Tibial nerve (tissue), 4 donors: ENCODE measurements at regions not wholly inside any gene's neighbourhood (a gene's known extent, or its start where the extent isn't known, plus 50 kb on each side); places are given as distances from the start of the nearest gene placed in this dataset.

Experiments
- EP300 ChIP-seq, 2 donors: sonication (generic); formaldehyde crosslinking; IDR thresholded peaks; one replicate each; pipeline ENCODE4 v1.6.1; 2017; ENCODE audit warnings: antibody characterized with exemption in 2 of 2, mild to moderate bottlenecking in 1 of 2
- POLR2A ChIP-seq, 2 donors: fragments of 450-650 bp; IDR thresholded peaks; one replicate each; pipeline ENCODE4 v1.6.1; 2017; ENCODE audit warnings: antibody characterized with exemption in 2 of 2, mild to moderate bottlenecking in 2 of 2, moderate library complexity in 2 of 2
- TF ChIP-seq, protein P1 (sequence below), 5 experiments: fragments of 200-600 bp in 3 of 5; fragments of 450-650 bp in 2 of 5; sonication (generic) in 3 of 5; IDR thresholded peaks; one replicate each; pipeline ENCODE4 v1.5.1; 2016 to 2019; ENCODE audit warnings: antibody characterized with exemption in 5 of 5, mild to moderate bottlenecking in 3 of 5, moderate library complexity in 2 of 5

DNA sequence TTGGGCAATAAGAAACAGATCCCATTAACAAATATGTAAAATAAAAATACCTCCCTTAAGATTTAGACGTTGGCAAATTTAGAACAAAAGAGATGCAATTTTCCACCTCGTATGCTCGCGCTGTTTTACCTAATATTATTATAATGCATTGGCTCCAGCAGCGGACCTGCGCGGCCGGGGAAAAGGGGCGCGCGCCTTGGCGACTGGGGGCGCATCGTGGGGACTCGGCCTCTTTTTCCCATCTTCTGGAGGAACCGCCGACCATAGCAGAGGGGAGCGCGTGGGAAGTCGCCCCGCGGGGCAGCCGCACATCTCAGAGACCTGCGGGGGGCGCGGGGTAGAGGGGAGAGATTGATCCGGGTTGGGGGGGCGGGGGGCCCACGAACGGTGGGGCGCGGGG lies 139.4 kb upstream of the MKI67 start:
- TF ChIP-seq EP300 (IDR thresholded peaks at IDR 0.05) (no peak), POLR2A (IDR thresholded peaks at IDR 0.05) (no peak)
- TF ChIP-seq, protein P1, sequence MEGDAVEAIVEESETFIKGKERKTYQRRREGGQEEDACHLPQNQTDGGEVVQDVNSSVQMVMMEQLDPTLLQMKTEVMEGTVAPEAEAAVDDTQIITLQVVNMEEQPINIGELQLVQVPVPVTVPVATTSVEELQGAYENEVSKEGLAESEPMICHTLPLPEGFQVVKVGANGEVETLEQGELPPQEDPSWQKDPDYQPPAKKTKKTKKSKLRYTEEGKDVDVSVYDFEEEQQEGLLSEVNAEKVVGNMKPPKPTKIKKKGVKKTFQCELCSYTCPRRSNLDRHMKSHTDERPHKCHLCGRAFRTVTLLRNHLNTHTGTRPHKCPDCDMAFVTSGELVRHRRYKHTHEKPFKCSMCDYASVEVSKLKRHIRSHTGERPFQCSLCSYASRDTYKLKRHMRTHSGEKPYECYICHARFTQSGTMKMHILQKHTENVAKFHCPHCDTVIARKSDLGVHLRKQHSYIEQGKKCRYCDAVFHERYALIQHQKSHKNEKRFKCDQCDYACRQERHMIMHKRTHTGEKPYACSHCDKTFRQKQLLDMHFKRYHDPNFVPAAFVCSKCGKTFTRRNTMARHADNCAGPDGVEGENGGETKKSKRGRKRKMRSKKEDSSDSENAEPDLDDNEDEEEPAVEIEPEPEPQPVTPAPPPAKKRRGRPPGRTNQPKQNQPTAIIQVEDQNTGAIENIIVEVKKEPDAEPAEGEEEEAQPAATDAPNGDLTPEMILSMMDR (IDR thresholded peaks at IDR 0.05): no peak
